HepG2 (cell line): ENCODE measurements at regions not wholly inside any gene's neighbourhood (a gene's known extent, or its start where the extent isn't known, plus 50 kb on each side); places are given as distances from the start of the nearest gene placed in this dataset.

Experiments
- AHDC1 ChIP-seq: sonication (generic); formaldehyde crosslinking; IDR thresholded peaks from 2 replicates; pipeline ENCODE4 v1.5.1; 2020; ENCODE audit warnings: mild to moderate bottlenecking, missing genetic modification reagents, borderline replicate concordance
- ATF7 ChIP-seq, 2 experiments: fragments of 450-650 bp in 1 of 2; sonication (generic) in 1 of 2; formaldehyde crosslinking in 1 of 2; IDR thresholded peaks; 2 replicates each; pipeline versions ENCODE4 v1.4.0 to v1.6.1; 2016 to 2020; ENCODE audit warnings: antibody characterized with exemption in 1 of 2, mild to moderate bottlenecking in 1 of 2, missing genetic modification reagents in 1 of 2
- CTCF ChIP-seq: sonication (generic); formaldehyde crosslinking; IDR thresholded peaks from 2 replicates; pipeline ENCODE4 v1.5.0; 2020; ENCODE audit warnings: mild to moderate bottlenecking, missing genetic modification reagents, moderate library complexity
- GTF3A ChIP-seq: sonication (generic); formaldehyde crosslinking; conservative IDR thresholded peaks from 2 replicates; pipeline ENCODE4 v1.4.0; 2020; ENCODE audit warnings: mild to moderate bottlenecking, missing genetic modification reagents
- HCFC1 ChIP-seq: fragments of 150-350 bp; IDR thresholded peaks from 2 replicates; pipeline ENCODE4 v1.6.1; 2014; ENCODE audit warnings: low read depth, low read length
- HNRNPL ChIP-seq: fragments of 200-400 bp; formaldehyde crosslinking; IDR thresholded peaks from 2 replicates; pipeline ENCODE4 v1.6.1; 2017; ENCODE audit warnings: mild to moderate bottlenecking, low read depth, low read length
- REXO4 ChIP-seq: sonication (generic); formaldehyde crosslinking; IDR thresholded peaks from 2 replicates; pipeline ENCODE4 v1.8.0; 2022; ENCODE audit warnings: missing genetic modification reagents, mild to moderate bottlenecking, borderline replicate concordance
- SIN3B ChIP-seq: fragments of 150-350 bp; IDR thresholded peaks from 2 replicates; pipeline ENCODE4 v1.6.1; 2014; ENCODE audit warnings: low read length
- SNRNP70 ChIP-seq: fragments of 200-400 bp; formaldehyde crosslinking; IDR thresholded peaks from 2 replicates; pipeline ENCODE4 v1.6.1; 2017; ENCODE audit warnings: mild to moderate bottlenecking, low read depth, low read length, moderate library complexity
- TEAD2 ChIP-seq: sonication (generic); formaldehyde crosslinking; IDR thresholded peaks from 2 replicates; pipeline ENCODE4 v1.9.0; 2021; ENCODE audit warnings: missing genetic modification reagents
- TMF1 ChIP-seq: sonication (generic); formaldehyde crosslinking; IDR thresholded peaks from 2 replicates; pipeline ENCODE4 v1.8.1; 2022; ENCODE audit warnings: low read depth, missing genetic modification reagents
- TRAFD1 ChIP-seq: sonication (generic); formaldehyde crosslinking; IDR thresholded peaks from 2 replicates; pipeline ENCODE4 v1.5.1; 2020; ENCODE audit warnings: missing genetic modification reagents, mild to moderate bottlenecking, borderline replicate concordance
- YY1 ChIP-seq: IDR thresholded peaks from 2 replicates; pipeline ENCODE4 v1.6.1; 2011; ENCODE audit warnings: low read length, low read depth, moderate library complexity, mild to moderate bottlenecking; ENCODE audit not compliant: insufficient read depth, insufficient replicate concordance
- ZFP36L2 ChIP-seq: sonication (generic); formaldehyde crosslinking; IDR thresholded peaks from 2 replicates; pipeline ENCODE4 v1.4.0; 2020; ENCODE audit warnings: missing genetic modification reagents
- ZNF451 ChIP-seq: sonication (generic); formaldehyde crosslinking; IDR thresholded peaks from 2 replicates; pipeline ENCODE4 v1.5.0; 2020; ENCODE audit warnings: mild to moderate bottlenecking, missing genetic modification reagents
- TF ChIP-seq, protein P1 (sequence below): sonication (generic); formaldehyde crosslinking; IDR thresholded peaks from 2 replicates; pipeline ENCODE4 v1.4.0; 2020; ENCODE audit warnings: mild to moderate bottlenecking, missing genetic modification reagents
- TF ChIP-seq, protein P2 (sequence below): sonication (generic); formaldehyde crosslinking; IDR thresholded peaks from 2 replicates; pipeline ENCODE4 v1.8.1; 2023; ENCODE audit warnings: mild to moderate bottlenecking, missing genetic modification reagents

DNA sequence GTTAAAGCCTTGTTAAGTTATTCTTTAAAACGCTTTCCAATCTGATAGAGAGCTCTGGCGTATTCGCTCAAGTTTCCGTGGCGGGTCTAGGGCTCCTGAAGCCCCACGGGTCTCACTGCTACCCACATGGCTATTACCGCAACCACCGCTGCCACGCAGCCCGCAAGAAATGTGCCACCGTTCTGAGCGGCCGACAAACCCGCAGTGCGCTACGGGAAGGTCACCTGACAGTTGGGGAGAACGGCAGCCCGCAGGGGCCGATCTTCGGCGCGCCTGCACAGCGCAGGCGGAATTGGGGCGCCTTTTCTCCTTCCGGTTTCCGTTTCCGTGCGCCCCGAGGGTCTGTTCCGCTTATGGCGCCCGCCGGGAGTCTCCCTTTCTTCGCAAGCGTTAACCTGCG, 76.6 kb upstream of the SNRPN start (continued):
- TF ChIP-seq CTCF (CRISPR knock-in tag) (peak; percentile 27; the same call in 1 of the 2 replicates), GTF3A (CRISPR knock-in tag) (no peak), HNRNPL (no peak), ATF7 (IDR thresholded peaks at IDR 0.05) (no peak), ATF7 (CRISPR knock-in tag; IDR thresholded peaks at IDR 0.05) (no peak), HCFC1 (no peak), AHDC1 (no peak), ZNF451 (CRISPR knock-in tag) (peak; percentile 64; the same call in 1 of the 2 replicates), ZFP36L2 (CRISPR knock-in tag) (no peak), TEAD2 (CRISPR knock-in tag) (no peak), YY1 (peak; percentile 83), SIN3B (no peak), REXO4 (no peak), SNRNP70 (no peak), TMF1 (CRISPR knock-in tag) (0 out of 2 replicates have a peak, but pooled peaks have one; percentile 37), TRAFD1 (CRISPR knock-in tag) (no peak)
- TF ChIP-seq, protein P1, sequence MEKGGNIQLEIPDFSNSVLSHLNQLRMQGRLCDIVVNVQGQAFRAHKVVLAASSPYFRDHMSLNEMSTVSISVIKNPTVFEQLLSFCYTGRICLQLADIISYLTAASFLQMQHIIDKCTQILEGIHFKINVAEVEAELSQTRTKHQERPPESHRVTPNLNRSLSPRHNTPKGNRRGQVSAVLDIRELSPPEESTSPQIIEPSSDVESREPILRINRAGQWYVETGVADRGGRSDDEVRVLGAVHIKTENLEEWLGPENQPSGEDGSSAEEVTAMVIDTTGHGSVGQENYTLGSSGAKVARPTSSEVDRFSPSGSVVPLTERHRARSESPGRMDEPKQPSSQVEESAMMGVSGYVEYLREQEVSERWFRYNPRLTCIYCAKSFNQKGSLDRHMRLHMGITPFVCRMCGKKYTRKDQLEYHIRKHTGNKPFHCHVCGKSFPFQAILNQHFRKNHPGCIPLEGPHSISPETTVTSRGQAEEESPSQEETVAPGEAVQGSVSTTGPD (CRISPR knock-in tag): no peak
- TF ChIP-seq, protein P2, sequence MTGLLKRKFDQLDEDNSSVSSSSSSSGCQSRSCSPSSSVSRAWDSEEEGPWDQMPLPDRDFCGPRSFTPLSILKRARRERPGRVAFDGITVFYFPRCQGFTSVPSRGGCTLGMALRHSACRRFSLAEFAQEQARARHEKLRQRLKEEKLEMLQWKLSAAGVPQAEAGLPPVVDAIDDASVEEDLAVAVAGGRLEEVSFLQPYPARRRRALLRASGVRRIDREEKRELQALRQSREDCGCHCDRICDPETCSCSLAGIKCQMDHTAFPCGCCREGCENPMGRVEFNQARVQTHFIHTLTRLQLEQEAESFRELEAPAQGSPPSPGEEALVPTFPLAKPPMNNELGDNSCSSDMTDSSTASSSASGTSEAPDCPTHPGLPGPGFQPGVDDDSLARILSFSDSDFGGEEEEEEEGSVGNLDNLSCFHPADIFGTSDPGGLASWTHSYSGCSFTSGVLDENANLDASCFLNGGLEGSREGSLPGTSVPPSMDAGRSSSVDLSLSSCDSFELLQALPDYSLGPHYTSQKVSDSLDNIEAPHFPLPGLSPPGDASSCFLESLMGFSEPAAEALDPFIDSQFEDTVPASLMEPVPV (CRISPR knock-in tag): no peak
